ENCODE measurements at regions not wholly inside any gene's neighbourhood (a gene's known extent, or its start where the extent isn't known, plus 50 kb on each side); places are given as distances from the start of the nearest gene placed in this dataset.

DNA sequence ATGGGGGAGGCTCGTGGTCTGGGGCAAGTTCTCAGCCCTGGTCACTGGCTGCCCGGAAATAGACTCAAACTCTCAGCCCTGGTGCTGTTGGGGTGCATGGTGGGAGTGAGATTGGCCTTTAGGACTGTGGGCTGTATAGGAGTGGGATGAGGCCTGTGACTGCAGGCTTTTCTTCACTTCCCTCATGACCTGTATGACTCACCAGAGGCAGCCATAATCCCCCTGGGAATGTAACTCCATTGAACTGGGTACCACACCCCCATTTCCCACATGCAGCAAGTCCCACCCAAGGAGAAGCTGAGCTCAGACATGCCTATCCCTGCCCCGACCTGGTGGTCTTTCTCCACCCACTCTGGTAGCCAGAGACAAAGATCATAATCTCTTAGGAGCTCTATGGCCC lies 177.7 kb upstream of the OSR1 start:
- TF ChIP-seq, protein P1, sequence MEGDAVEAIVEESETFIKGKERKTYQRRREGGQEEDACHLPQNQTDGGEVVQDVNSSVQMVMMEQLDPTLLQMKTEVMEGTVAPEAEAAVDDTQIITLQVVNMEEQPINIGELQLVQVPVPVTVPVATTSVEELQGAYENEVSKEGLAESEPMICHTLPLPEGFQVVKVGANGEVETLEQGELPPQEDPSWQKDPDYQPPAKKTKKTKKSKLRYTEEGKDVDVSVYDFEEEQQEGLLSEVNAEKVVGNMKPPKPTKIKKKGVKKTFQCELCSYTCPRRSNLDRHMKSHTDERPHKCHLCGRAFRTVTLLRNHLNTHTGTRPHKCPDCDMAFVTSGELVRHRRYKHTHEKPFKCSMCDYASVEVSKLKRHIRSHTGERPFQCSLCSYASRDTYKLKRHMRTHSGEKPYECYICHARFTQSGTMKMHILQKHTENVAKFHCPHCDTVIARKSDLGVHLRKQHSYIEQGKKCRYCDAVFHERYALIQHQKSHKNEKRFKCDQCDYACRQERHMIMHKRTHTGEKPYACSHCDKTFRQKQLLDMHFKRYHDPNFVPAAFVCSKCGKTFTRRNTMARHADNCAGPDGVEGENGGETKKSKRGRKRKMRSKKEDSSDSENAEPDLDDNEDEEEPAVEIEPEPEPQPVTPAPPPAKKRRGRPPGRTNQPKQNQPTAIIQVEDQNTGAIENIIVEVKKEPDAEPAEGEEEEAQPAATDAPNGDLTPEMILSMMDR (IDR thresholded peaks at IDR 0.05), result no peak
- TF ChIP-seq POLR2A (IDR thresholded peaks at IDR 0.05), result no peak
